GOT3 (cell line): ENCODE measurements at regions not wholly inside any gene's neighbourhood (a gene's known extent, or its start where the extent isn't known, plus 50 kb on each side); places are given as distances from the start of the nearest gene placed in this dataset.

Experiments
- DNase-seq: peaks from one replicate; lab custom pipeline; 2025; ENCODE audit warnings: mixed read lengths; lab: John Stamatoyannopoulos, UW

DNA sequence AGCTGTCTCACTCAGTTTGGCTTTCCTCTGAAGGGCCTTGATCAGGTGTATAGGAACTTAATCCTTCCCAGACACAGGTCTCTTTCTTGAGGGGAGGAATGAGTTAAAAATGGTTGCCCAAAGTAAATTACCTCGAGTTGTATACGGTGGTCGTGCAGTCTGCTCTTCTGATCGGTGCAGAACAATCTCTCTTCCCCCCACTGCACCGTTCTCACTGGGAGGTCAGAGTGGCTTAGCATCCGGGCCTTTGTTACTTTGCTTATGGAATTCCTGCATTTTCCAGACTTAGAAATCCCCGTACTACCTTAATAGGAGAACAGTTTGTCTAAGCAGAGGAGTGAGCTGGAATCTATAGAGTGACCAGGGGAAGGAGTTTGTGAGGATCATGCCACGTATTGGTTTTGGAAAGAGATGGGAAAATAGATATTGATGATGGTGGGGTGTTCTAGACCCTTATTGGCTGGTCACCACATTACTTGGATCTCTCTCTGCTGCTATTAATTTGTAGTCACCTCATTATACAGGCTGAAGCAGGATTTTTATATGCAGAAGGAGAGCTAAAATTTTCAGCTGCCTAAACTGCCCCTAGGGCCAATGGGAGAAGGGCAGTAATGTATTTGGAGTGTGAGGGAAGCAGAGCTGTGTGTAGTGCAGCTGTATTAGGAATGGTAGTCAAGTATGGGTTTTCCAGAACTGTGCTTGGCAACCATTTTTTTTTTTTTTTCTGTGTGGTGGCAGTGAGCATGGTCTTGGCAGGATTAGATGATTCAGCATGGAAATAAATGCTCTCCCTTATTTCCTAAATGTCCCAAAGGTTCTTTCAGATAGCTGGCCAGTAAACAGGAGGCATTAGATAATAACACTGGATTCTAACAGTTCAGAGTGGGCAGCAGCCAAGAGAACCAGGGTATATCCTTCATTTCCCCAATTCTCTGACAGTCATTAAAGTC, 81.5 kb downstream of the NDUFS5 start:
- DNase-seq = no peak

DNA sequence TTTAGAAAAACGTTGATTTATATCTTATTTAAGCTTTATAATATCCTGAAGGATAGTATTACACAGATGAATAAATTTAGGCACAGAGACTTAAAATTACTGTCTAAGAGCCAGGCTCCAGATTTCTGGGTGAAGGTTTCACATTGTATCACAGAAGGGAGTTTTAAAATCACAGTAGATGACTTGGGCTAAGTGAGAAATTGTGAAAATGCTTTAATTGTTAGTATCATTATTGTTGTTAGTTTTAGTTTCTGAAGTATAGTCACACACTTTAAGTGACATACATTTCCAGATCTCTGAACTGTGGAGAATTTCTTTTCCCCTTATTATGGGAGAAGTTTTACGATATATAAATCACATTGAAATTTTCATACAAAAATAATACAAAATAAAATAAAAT, 83.5 kb downstream of the NDUFS5 start:
- no peak for DNase-seq

DNA sequence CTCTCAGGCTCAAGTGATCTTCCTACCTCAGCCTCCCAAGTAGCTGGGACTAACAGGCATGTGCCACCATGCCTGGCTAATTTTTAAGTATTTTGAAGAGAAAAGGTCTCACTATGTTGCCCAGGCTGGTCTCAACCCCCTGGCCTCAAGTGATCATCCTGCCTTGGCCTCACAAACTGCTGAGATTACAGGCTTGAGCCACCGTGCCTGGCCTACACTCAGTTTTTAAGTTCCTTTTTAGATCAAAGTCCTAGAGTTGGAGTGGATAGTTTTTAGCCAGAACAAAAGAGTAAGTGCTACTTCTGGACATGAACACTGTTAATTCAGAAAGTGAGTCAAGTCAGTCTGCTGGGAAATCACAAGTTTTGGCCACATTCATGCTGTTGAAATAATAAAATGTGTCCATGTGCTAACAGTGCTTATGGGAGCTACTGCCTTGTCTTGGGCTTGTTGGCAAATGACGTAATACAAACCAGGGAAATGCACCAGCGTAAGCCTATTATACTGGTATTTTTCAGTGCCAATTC, 84.2 kb downstream of the NDUFS5 start:
- no peak for DNase-seq

DNA sequence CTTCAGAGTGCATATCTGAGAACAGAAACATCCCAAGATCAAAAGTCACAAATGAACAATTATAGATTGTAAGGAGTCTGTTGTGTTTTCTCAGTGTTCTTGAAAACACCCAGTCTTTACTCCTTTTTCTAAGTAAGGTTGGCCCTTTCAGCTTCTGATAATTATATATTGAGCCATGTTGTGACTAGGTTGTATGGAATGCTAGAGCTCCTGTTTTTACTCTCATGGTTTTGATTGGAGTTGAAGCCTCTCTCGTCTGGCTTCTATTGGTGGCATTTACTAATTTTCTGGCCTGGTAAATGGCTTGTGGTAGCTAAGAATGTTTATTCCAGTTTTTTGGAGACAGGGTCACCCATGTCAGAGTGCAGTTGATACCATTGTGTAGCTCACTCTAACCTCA, 84.7 kb downstream of the NDUFS5 start:
- no peak for DNase-seq

DNA sequence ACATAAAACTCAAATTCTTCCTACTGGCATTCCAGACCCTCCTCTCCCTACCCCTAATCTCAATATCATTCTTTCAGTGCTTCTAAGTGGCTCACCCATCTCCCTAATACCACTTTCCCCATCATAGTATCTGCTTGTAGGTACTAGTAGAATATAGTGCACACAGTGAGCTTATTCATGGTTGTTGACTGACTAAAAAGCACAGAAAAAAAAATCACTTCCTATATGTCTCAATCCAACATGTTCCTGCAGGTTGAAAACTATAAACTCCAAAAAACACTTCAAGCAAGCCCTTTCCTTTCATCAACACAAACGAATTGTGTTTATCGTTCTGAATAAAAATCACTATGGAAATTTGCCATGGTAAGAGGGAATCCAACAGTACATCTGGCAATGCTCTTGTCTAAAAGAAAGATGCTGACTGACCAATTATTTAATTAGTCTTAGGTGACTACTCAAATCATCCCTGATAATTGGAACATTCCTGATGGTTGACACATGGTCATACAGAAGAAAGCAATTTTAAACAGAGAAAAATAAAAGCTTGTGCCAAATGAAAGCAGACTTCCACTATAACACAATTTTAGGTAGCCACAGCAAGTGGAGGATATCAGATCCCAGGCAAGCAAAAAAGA, 87.1 kb downstream of the NDUFS5 start:
- DNase-seq = no peak

DNA sequence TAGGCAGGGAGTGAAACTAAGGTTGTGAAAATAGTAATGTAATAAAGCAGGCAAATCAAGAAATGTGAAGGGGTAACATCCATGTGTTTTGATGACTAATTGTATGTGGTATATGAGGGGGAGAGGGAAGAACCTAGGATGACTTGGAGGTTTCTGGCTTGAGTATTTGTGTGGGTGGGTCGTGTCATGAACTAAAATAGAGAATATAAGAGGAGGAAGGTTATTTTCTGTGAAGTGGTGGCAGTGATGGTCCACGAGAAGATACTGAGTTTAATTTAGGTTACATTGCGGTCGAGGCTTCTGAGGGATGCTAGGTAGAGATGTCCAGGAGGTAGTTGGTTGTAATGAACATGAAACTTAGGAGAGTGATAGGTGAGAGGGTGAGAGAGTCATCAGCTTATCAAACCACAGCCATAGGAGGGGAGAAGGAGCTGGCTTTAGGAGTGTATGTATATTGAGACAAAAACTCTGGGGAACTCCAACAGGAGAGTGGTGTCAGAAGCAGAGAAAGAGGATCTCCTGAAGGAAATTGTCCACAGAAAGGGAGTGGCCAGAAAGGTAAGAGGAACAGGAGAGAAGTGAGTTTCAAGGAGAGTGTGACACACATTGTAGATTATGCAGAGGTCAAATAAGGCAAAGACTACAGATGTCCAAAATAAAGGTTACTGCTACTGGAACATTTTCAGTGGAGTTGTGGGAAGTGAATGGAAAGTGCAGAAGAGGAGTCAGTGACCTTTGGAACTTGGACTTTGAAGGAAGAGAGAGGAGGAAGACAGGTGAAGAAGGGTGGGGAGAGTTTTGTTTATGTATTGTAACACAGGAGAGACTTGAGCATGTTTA, 89.0 kb upstream of the MACF1 start:
- DNase-seq = no peak

DNA sequence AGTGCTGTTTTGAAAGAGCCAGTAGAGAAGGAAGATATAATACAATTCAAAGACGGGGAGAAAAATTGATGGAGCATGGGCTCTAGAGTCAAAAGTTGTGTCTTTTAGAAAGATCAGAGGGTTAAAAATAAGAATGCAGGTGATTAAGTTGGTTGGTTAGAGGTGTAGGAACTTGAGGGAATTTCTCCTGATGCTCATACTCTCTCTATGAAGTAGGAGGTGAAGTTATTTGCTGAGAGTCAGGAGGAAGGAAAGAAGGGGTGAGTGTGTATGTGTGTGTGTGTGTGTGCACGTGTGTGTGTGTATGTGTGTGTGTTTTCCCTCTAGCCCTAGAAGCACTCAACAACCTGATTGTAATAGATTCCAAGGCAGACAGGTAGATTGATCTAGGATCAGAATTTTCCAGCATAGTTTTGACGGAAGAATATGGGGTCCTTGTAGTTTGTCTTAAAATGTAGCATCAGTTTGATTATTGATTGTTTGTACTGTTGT, 88.3 kb upstream of the MACF1 start:
- no peak for DNase-seq

DNA sequence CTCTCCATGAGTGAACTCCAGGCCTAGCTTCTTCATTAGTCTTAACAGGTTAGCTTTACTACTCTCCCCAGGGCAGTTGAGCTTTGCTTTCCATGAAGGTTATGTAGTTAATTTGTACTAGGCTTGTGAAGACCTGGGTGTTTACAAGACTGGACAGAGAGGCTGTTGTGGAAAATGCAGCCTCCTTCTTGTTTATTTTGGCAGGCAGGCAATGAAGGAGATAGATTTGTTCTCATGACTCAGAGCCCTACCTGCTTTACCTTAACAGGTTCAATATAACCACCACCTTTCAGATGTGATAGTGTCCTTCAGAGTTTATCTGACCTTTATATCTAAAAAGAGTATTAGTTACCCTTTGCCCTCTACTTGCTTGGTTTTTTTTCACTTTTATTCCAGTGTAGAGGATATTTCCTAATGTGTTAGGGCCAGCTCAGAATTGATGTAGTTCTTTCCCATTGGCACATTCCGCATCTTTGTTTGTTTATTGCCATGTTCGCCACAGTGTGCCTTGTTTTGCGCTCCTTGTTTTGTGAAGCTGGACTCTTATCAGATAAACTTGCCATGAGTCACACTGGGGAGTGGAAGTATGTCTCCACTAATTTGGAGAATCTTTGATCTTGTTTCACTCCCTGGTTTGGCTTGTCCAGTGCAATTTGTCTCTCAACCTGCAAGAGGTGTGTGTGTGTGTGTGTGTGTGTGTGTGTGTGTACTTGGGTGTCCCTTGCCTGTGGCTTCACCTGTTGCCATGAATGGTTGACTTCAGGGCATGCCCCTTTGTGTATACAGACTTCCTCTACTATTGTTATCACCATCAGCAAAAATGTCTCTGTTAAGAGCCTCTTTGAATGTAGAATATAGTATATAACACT, 87.4 kb upstream of the MACF1 start:
- DNase-seq = no peak

DNA sequence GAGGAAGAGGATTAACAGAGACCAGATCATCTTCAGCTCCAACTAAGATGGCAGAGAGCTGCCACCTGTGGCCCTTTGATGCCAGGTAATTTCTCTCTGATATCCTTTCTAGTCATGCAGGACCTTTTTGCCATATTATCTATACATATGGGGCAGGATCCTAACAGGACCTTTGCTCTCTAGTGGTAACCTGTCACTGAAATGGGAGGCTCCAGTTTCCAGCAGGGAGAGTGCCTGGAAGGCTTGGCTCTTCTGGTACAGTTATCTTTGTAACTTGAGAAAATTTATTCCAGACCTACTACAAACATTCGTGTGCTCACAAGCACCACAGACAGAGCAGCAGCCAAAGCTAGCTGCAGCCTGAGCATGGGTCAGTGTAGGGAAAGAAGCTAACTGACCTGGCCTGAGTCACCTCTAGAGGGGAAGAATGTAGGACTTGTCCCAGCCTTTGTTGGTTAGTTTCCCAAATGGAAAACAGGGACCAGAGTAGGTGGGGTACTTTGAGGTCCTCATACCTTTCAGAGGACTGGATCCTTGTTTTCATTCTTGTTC, 86.5 kb upstream of the MACF1 start:
- DNase-seq = no peak

DNA sequence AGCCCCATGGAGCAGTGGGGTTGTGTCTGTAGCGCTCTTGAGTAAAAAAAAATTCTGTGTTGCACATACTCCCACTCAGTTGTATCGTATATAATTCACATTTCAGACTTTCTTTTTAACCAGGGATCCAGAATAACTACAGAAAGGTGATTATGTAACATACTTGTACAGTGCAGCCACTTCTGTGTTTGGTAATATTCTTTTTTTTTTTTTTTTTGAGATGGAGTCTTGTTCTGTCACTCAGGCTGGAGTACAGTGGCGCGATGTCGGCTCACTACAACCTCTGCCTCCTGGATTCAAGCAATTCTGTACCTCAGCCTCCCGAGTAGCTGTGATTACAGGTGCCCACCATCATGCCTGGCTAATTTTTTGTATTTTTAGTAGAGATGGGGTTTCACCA, 82.4 kb upstream of the MACF1 start:
- no peak for DNase-seq

DNA sequence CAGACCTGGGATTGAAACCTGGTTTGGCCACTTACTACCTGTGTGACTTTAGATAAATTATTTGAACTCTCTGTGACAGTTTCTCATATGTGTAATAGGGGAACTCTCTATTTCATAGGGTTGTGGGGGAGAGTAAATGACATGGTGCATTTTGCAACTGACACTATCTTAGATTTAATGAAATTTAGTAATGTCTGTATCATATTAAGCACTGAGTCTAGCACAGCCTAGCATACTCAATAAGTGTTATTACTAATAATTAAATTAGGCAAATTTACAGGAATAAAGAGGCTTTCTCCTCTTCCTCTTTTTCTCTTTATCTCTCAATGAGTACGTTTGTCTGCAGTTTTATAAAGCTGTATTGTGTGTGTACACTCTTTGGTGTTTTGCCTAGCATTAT, 80.2 kb upstream of the MACF1 start:
- DNase-seq = no peak

DNA sequence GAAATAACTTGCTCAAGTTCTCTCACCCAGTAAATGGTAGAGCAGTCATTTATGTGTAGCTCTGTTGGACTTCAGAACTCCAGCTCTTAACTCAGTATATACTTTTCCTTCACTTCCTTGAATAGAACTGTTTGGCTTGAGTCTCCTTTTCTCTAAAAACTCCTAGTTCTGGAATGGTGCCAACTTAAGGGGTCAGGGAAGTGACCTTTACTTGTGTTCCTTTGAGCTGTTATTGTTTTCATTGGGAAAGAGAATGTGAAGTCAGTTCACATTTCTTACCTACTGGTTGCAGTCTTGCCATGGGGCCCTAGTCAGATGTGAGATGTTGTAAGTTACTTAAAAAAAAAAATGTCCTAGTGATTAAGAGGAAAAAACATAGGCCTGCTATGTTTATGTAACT, 77.0 kb upstream of the MACF1 start:
- no peak for DNase-seq

DNA sequence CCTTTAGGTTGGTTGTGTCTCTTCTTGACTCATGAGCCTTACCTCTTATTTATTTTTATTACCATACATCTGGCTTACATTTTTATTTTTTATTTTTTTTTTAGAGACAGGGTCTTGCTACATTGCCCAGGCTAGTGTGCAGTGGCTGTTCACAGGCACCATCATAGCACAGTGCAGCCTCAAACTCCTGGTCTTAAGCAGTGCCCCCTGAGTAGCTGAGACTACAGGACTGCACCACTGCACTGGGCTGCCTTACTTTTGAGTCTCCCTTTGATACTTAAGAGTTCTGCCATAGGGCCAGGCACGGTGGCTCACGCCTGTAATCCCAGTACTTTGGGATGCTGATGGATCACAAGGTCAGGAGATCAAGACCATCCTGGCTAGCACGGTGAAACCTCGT, 76.4 kb upstream of the MACF1 start:
- DNase-seq = no peak

DNA sequence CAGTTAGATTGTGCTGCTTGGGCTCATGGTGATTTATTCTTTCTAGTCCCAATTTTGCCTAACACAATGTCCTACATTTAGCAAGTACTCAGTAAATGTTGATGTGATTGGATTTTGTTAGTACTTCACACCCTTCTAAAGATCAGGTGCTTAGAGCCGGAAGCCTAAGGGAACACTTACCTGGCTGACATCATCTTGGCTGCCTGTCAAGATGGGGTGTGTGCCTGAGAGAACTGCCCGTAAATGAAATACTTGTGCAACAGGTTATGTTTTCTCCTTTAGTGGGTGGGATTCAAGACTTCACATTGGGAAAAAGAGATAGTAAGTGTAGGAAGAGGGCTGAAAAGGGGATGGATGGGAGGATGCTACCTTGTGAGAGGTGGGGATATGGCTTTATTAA, 75.5 kb upstream of the MACF1 start:
- no peak for DNase-seq

DNA sequence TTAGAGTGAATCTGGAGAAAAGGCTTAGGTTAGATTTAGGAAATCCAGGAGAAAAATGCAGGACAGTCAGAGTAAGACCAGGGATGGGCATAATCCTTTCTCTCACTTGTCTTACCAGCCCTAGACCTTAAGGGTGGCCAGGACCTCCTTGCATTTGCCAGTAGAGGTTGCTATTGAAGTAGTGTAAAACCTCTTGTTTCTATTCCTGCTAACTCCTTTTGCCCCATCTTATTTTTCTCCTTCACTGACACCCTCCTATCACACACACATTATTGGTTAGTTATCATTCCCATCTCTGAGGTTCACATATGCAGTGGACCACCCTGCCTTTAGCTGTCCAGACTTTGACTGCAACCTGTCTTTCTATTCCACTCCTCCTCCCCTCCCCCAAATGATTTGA, 75.0 kb upstream of the MACF1 start:
- DNase-seq = no peak

DNA sequence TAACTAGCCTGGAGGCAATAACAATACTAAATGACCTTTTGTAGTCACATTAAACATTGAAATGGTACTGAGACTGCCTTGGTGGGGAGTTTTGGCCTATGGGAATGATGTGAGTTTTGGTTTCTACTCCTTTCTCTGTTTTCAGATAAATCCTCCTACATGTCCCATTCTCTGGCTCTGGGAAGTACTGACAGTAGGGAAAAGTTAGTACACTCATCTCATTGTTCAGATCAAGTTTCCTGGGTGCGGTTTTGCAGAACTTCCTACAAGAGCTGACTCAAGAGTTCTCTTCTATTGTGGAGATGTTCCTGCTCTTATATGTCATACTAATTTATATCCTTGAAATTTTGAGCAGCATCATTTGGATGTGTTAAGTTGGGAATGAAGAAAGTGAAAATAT, 74.2 kb upstream of the MACF1 start:
- no peak for DNase-seq

DNA sequence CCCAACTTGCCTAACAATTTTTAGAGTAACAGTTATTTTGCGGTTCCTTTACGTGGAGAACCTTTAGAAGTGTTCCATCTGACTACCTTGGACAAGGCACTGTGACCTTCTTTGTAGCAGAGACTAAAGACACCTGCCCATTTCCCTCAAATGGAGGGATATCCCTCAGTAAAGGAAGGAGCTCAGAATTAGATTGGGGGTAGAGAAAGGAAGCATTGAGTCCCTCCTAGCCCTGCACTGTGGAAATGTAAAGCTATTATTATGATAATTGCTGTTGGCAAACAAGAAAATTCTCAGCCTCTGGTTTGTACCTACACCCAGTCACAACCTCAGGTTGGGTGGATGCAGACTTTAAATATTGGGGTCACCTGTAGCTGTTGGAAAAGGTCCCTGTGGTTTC, 72.6 kb upstream of the MACF1 start:
- no peak for DNase-seq

DNA sequence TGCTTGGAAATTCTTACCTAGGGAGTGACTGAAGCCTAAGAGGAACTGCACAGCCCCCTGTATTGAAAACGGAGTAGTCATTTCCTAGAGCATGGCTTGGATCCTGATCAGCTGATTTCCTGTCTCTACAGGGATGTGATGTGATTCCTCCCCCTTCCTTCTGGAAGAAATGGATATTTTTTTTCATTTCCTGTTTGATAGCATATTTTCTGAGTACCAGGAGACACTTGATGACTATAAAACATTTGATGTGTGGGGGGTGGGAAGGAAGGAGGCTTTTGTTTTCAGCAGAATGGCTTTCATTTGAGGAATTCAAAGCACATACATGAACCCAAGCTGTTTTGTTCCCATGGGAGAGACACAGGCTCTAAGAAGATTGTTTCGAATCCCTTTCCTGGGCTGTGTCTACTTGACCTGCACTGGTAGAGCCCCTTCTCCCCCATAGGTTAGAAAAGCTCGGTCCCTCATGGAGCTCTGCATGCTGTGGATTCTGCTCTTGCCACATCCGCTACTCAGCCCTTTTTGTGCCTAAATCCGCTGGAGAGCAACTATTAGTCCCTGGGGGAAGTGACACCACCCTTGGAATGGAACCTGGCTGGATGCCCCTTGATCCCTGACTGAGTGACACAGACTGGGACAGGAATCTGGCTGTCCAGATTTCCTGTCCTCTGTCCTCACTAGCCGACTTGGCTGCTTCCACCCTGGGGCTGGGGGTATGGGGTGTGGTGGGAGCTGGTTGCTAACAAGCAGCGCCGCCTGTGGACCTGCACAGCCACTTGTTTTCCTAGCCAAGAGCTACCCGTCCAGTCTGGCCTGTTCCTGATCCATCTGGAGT, 71.8 kb upstream of the MACF1 start:
- no peak for DNase-seq

DNA sequence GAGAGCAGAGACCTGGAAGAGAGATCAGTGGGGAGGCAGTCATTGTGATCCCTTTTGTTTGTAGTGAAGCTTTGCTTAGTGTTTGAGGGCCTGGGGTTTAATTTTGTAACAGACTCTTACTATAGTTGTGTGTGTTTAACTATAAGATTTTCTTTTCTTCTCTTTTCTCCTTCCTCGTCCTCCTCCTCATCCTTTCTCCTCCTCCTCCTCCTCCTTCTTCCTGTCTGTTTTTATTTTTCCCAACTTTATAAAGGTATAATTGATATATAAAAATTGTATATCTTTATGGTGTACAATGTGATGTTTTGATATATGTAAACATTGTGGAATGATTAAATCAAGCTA, 71.2 kb upstream of the MACF1 start:
- no peak for DNase-seq

DNA sequence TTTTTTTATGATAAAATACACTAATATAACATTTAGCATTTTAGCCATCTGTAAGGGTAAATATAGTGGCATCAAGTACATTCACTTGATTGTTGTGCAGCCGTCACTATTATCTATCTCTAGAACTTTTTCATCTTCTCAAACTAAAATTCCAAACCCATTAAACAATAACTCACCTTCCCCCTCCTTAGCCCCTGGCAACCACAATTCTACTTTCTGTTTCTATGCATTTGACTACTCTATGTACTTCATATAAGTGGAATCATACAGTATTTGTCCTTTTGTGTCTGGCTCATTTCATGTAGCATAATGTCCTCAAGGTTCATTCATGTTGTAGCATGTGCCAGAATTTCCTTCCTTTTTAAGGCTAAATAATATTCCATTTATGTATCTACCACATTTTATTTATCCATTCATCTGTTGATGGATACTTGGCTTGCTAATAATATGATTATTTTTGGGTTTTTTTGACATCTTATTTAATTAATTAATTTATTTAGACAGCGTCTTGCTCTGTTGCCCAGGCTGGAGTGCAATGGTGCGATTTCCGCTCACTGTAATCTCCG, 69.6 kb upstream of the MACF1 start:
- no peak for DNase-seq
